GM19463 (cell line): ENCODE measurements at regions not wholly inside any gene's neighbourhood (a gene's known extent, or its start where the extent isn't known, plus 50 kb on each side); places are given as distances from the start of the nearest gene placed in this dataset.

Experiments used
- ATAC-seq: cut with Tn5 transposase; IDR thresholded peaks from one replicate; pipeline ENCODE4 v1.9.1; 2021; ENCODE audit warnings: mild to moderate bottlenecking, moderate library complexity; ENCODE audit not compliant: unreplicated experiment

DNA sequence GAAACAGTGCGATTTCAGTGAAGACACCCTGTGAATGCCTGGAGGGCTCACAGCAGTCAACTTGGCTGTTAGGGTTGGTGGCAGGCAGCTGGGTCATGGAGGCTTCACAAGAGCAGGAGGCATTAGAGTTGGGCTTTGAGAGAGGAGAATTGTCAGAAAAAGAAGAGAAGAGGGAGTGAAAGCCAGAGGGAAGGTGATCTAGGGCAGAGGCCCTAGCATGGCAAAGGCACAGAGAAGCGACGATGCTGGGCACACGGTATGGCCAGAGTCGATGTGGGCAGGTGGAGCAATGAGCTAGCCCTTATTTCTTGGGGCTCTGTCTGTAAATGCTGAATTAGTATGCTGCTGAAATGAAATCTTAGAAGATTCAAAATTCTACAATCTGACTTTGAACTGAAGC is 52.6 kb upstream of the OLFM4 start:
- no peak for ATAC-seq

DNA sequence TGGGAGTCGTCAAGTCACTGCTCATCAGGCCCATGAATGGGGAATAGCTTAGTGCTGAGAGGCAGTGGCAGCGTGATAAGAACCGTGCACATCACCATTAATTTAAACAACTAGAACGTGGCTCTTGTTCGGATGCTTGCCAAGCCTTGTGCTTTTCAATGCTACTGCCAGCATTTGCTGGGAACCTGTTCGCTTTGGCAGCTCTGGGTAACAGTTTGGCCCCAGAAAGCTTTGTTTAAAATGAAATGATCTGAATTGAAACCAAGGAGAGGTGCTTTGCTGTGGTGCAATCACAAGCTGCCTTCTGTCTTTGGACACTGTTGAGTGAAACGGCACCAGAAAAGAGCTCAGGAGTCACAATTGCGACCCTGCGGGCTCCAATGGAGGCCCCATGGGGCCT is 53.5 kb upstream of the OLFM4 start:
- ATAC-seq, result no peak

DNA sequence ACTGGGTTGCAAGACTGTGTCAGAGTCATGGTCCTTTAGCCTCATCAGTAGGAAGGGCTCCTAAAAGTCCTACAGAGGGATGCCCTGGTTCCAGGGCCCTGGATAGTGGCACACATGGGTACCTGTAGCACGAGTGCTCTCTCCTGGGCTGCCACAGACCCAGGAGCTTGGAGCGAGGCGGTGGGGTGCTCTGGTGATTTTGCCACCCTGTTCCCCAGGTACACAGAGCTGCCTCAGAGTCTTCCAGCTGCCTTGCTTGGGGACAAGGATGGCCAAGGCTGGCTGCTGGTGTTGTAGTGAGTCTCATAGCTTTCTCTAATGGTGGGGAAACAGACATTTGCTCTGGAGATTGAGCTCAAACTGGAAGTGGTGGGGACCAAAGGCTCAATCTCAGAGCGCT is 53.9 kb upstream of the OLFM4 start:
- ATAC-seq, result no peak

DNA sequence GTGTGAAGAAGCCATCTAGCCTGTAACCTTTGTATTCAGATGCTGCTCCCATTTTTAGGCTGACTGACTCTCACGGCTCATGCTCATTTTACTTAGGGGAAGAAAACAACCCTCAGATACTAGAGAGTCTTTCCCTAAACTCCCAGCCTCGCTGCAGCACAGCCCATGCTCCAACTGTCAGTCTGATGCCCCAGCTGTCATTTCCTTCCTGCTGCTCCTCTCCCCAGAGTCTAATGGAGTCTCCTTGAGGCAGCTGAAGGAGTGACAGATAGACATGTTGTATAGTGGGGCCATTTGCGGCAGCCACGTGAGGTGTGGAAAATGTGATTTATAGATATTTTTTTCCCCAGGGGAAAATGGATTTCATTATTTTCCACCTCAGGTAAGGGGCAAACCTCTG is 59.2 kb upstream of the OLFM4 start:
- no peak for ATAC-seq

DNA sequence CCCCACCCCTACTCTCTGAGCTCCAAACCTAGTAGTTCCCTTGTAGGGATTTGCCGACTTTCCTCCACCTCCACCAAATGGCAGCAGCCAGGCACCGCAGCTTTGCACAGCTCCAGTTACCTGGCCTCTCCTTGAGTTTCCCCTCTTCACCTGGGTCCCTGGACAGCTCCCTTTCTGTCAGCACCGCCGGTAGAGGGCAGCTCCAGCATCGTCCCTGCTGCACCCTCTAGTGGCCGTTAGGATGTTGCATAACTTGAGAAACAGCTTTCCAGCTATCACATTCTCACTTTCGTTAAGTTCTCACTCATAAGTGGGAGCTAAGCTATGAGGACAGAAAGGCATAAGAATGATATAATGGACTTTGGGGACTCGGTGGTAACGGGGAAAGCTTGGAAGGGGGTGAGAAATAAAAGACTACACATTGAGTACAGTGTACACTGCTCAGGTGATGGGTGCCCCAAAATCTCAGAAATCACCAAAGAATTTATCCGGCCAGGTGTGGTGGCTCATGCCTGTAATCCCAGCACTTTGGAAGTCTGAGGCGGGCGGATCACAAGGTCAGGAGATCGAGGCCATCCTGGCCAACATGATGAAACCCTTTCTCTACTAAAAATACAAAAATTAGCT is 60.4 kb upstream of the OLFM4 start:
- ATAC-seq, result peak; percentile 100

DNA sequence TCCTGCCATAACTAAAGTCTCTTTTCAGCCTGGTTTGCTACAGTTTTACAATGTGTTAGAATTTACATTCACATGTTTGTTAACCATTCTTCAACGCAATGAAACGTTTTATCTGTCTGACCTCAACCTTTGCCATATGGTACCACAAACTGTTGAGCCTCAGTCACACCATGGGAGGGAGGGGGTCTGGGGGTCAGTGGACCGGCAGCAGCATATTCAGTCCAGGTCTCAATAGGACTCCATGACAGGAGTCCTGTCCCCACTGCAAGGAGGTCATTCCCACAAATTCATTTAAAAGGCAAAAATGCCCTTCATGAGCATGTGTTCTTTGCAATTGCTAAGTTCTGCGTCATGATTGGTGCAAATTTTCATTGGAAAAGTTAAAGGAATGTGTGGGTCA is 66.6 kb upstream of the OLFM4 start:
- no peak for ATAC-seq

DNA sequence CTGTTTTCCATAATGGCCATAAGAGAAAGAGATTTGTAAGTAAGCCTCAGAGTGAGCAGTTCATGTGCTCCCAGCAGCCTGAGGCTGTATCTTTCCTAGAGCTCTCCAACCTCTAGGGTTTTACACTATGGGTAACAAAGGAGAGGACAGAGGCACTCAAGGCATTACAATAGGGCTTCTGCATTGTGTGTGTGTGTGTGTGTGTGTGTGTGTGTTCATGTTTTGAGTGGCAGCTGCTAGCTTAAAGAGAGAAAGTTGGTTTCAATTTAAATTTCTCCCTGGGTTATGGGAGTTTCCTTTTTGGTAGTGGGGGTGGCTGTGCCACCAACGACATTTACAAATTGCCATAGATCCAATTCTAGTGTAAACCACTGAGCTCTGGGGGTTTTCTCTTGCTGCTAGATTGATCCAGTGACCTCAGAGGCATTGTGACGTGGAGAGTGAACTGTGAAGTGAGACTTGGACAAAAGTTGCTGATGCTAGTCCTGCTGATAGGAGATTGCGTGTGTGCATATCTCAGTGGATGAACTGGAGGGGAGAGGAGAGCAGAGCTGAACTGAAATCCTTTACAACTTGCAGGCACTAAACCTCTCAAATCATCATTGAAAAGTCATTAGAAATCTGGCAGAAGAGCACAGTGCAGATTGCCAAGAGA is 67.2 kb upstream of the OLFM4 start:
- ATAC-seq, result no peak

DNA sequence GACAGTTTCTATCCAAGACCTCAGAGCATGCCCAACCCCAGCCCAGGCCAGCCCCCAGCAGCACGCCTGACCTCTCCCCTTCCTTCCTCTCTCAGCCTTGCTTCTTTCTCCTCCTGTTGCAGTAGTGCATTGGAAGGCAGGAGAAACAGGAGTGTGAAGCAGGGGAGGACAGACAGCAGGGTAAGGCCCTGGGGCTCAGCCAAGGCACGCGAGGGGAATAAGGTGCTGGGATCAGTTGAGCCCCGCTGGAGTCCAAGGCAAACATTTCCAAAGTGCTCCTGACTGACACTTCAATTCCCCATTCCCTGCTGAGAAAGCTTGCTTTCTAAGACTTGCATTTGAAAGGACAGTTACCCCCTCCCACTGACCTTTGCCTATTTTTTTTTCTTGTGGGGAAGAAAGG is 73.1 kb upstream of the OLFM4 start:
- no peak for ATAC-seq

DNA sequence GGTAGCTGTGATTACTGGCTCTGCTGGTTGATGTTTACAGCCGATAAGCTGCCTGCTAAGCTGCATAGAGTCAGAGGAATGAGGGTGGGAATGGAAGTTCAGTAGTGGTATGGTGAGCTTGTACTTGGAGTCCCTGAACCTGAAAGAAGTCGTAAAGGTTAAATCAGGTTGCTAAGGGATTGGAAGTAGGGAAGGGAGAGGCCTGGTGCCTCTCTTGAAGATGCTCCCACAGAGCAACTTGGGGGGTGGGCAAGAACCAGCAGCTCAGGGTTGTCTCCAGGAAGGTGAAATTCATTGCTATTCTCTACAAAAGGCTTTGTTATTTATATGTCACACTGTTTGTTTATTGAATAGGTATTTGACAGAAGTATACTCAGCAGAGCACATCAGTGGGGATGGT is 73.8 kb upstream of the OLFM4 start:
- ATAC-seq, result no peak

DNA sequence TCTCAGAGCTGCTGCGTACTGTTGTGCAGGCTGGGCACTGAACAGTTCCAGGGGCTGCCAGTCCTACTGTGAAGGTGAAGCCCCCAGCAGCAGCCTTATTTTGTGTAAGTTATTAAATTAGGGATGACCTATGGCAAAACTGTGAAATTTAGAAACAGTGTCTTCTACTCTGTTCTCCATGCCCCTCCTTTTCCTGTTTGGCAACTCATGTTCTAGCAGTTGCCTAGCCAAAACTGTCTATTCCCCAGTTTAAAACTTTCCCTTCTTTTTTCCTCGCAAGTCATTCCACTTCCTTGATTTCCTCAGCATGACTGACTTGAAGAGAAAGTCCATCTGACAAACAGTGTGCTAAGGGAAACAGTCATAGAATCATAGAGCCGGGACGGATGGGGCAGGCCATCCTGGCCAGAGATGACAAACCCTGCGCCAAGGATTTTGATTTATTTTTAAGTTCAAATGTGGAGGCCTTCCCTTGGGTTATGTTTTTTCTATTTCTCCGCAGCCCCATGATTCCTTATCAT is 78.1 kb upstream of the OLFM4 start:
- ATAC-seq, result no peak

DNA sequence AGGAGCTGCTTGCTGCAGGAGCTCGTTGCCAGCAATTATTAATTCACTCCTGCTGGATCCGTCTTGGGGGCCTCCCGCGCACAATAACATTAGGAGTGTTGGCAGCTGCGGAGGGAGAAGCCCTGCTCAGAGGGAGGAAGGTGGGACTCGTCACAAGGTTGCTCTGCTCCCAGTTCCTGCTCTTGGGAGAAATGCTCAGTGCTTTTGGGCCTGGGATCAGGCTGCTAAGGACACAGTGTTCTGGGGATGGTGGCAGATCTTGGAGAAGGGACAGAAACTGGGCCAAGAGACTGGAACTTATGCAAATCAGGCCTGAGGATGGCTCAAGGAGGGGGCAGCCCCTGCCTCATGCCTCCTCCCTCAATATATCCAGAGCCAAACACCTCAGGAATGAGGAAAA is 78.9 kb upstream of the OLFM4 start:
- ATAC-seq, result no peak

DNA sequence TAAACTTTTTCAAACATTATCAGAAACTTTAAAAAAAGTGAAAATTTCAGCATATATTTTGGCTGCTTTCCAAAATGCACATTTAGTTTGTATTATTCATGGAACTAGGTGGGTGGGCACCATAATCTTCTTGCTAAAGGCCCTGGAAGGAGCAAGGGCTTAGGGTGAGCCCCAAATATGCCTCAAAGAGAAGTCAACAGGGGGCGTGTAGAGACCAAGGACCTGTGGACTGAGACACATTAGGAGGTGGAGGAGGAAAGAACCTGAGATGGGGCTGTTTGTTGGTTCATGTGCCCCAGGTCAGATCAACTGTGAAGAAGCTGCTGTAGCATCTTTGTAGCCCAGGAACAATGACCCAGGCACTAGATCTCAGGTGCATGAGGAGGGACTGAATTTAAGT is 79.6 kb upstream of the OLFM4 start:
- ATAC-seq, result no peak

DNA sequence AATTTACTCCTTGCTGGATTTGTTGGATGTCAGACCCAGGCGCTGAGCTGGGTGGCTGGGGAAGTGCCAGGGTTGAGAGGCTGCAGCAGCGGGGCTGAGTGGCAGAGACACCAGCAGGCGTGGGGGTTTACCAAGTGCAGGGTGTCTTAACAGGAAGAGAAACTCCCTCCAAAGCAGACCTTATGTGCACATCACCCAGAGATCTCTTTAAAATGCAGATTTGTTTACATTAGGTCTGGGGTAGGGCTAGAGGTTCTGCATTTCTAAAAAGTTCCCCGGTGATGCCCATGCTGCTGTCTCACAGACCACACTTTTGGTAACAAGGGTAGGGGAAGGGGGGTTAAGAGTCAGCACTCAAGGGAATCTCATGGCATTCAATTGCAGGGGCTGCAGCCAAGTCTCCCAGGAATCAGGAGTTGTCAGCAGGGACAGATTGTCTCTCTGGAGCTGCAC is 80.7 kb upstream of the OLFM4 start:
- no peak for ATAC-seq

DNA sequence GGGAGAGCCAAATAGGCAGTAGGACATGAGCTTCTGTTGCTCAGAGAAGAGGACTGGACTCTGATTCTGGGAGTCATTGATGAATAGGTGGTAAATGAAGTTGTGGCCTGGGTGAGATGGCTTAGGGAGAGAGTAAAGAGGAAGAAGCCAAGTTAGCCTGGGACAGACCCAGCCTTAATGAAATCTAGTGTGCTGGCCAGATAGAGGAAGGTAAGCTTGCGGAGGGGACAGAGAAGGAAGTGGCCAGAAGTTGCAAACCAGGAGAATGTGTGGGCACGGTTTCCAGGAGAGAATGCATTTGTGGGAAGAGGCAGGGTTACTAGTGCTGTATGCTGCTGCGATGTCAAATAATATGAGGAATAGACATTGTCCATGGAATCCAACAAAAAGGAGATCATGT is 83.3 kb upstream of the OLFM4 start:
- ATAC-seq, result no peak

DNA sequence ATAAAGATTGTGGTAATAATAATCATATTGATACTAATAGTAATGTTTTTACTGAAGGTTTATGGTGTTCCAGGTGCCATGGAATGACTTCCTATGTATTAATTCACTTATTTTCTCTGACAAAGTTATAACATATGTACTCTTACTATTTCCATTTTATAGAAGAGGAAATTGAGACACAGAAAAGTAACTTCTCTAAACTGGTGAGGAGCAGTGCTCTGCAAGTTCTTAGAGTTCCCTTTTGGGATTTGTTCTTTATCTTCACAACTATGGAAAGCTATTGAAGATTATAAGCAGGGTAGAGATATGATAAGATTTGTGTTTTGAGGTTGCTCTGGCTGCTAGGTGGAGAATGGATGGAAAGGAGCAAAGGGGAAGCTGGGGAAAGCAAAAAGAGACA is 83.9 kb upstream of the OLFM4 start:
- ATAC-seq, result no peak

DNA sequence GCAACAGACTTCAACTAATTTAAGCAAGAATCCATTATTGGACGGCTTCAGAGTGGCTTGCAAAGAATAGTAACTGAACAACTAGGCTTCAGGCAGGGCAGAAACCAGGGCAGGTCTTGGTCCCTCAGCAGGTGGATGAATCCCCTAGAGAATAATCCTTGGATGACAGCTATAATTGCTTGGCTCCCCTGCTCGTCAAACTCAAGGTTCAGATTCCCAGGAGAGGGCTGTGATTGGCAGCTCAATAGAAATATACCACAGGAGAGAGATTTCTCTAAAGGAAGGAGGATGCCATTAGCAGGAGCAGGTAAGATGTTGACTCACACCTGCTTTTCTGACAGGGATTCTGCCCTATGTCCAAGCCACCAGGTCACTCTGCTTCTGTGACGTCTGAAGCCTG is 89.6 kb upstream of the PCDH8 start:
- no peak for ATAC-seq

DNA sequence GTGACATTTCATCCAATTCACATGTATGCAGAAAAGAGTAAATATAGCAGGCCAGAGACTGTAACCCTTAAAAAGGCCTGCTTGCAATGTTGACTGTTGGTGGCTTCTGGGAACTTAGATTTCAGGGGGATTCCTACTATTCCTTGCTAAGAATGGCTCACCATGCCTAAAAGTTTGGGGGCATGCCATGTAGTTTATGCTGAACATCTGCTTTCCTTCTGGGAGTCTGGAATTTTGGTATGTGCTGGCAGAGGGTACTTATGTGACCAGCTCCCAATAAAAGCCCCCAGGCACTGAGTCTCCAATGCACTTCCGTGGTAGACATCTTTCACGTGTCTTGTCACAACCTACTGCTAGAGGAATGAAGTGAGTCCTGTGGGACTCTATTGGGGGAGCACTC is 88.4 kb upstream of the PCDH8 start:
- no peak for ATAC-seq

DNA sequence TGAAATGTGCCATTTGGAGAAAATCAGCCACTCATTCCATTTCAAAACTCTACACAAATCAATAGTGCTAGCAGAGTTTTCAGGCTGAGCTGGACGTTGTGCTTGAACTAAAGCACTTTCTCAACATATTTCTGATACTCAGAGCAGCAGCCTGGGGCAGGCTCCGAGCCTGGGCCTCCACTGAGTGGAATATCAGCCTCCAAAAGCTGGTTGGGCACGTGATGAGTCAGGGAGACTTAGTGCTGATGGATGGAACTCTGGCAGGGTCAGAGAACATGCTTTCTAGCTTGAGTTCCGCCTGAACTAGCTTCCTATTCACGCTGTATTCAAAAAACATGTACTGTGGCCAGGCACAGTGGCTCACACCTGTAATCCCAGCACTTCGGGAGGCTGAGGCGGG is 85.8 kb upstream of the PCDH8 start:
- ATAC-seq, result no peak

DNA sequence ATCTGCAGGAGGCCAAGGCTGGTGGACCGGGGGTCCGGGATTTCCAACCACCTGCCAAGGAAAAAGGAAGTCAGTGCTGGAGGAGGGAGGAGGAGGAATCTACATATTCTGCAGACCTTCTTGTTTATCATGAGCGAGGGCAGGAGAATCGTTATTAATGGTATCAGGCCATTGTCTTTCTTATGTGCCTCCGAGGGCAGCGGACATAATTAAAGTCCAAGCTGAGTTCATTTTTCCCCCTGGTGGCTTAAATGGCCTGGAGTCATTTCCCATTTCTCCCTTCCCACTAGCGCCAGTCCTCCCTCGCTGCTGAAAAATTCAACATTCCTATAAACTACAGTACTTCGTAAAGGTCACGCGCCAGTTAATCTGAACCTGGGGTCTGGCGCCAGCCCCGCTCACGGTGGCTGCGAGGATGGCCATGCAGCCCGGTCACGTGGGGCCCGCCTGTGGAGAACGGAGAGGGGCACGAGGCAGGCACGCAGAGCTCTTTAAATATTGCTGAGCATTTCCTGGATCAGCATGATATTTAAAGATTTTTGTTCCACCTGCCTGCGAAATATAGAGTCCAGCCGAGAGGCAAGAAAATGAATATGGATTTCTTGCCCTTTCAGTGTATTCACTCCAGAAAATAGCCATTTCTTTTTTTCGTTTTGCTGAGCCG is 85.2 kb upstream of the PCDH8 start:
- no peak for ATAC-seq

DNA sequence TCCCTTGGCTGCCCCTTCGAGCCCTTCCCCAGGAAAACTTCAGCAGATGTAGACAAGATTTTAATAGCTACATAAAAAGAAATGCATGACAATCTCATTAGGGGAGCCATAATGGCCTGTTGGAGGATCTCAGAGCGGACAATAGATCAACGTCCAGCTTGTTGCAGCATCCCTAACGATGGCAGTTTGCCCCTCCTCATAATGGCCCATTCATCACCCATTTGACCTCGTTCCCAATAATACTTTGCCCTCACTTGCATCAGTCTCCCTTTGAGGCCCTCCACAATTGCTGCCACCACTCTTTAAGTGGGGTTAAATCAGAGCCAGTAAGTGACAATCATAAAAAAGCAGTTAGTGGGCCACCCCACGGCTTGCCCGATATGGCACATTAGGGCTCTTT is 84.7 kb upstream of the PCDH8 start:
- no peak for ATAC-seq

DNA sequence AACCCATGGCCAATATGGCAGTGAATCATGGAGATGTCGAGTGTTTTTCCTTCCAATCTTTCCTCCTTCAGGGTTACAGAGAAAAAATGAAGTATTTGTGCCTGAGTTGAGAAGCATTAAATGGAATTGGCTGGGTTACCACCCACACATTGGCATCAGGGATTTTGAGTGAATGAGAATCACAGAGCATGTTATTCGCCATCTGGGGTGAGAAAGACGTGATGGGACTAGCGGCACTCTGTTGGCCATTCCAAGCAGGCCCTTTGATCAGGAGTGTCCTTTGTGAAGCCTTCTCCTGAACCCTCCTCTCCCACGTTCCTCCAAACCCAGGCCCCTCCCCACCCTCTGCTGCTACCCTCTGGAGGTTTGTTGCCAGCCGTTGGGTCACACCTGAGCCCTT is 84.2 kb upstream of the PCDH8 start:
- no peak for ATAC-seq
